ENCODE measurements at regions not wholly inside any gene's neighbourhood (a gene's known extent, or its start where the extent isn't known, plus 50 kb on each side); places are given as distances from the start of the nearest gene placed in this dataset.

GRCh38 chr9:80401243-80401642 is 829.5 kb downstream of the TLE4 start:
- H3K23me2 ChIP-seq (ENCODE audit: low read depth, low read length): no peaks in the 10 kb centered on the region
- H3K4me2 ChIP-seq (ENCODE audit: insufficient read depth in 1 of 2, low read depth in 2 of 2, low read length in 2 of 2): peak overlapping the region; percentile 40
- H4K20me1 ChIP-seq (replicated peaks in 1 of 2; ENCODE audit: control insufficient read depth in 1 of 2, insufficient read depth in 2 of 2, low read length in 2 of 2): no peaks in the 10 kb centered on the region
- H2AK5ac ChIP-seq (ENCODE audit: low read depth, low read length): no peak overlapping the region
- no peak overlapping the region for H3K9ac ChIP-seq (replicated peaks in 1 of 4; ENCODE audit: extremely low read depth in 1 of 4, low read depth in 3 of 4, low read length in 3 of 4)
- H3K56ac ChIP-seq (replicated peaks; ENCODE audit: insufficient read length, low read depth, low read length): no peak overlapping the region
- no peak overlapping the region for H2AFZ ChIP-seq (ENCODE audit: low read length)
- peaks cover 11% of the 10 kb centered on the region in 2 experiments; a peak in 3 of 4 replicates for H3K9me3 ChIP-seq (ENCODE audit: insufficient read depth in 2 of 2, low read depth in 1 of 2, low read length in 1 of 2)
- POLR2A ChIA-PET (ENCODE audit: partially characterized antibody): no interaction called here
- no peaks in the 10 kb centered on the region for H3K79me2 ChIP-seq (ENCODE audit: control insufficient read depth in 1 of 2, insufficient read depth in 2 of 2, low read length in 2 of 2)
- no peaks in the 10 kb centered on the region for H3K79me1 ChIP-seq (ENCODE audit: low read depth, low read length)
- no peak overlapping the region for H3K18ac ChIP-seq (ENCODE audit: extremely low read depth, low read length)
- peak overlapping the region; percentile 75 for H2BK120ac ChIP-seq (replicated peaks; ENCODE audit: low read depth, low read length)
- H3K23ac ChIP-seq (ENCODE audit: insufficient read length): no peak overlapping the region
- peak overlapping the region in 1 of 4 experiments; percentile 20; a peak in 1 of 8 replicates for H3K4me3 ChIP-seq (ENCODE audit: extremely low read depth in 1 of 4, insufficient read depth in 2 of 4, low read depth in 3 of 4, low read length in 4 of 4)
- no peak overlapping the region for H2BK15ac ChIP-seq (ENCODE audit: low read length)
- peak overlapping the region; percentile 44 for H3K4ac ChIP-seq (replicated peaks; ENCODE audit: insufficient read length, low read depth, low read length)
- H3K27ac ChIP-seq (ENCODE audit: low read depth, low read length): no peak overlapping the region
- DNase-seq (ENCODE audit: low read depth in 1 of 2, low spot score in 2 of 2) (no peak), FAIRE-seq (no peak)
- CTCF ChIA-PET (ENCODE audit: partially characterized antibody): no interaction called here
- peak overlapping the region; percentile 57 for H4K91ac ChIP-seq (replicated peaks; ENCODE audit: insufficient read length, low read length)
- H4K8ac ChIP-seq (ENCODE audit: extremely low read depth, insufficient read depth, low read length): no peak overlapping the region
- H2BK5ac ChIP-seq (ENCODE audit: low read depth, low read length): peak overlapping the region; percentile 36; the same call in 1 of the 2 replicates
- peaks cover 0 to 12% (median 5%) of the 10 kb centered on the region in 4 experiments; a peak in 4 of 8 replicates for H3K36me3 ChIP-seq (ENCODE audit: control insufficient read depth in 2 of 4, insufficient read depth in 4 of 4, low read length in 3 of 4)
- no peak overlapping the region for H3K14ac ChIP-seq (ENCODE audit: insufficient read length)
- TF ChIP-seq RNF2 (IDR thresholded peaks at IDR 0.05; ENCODE audit: borderline replicate concordance, low read depth, low read length, missing control alignments, poor library complexity, severe bottlenecking) (no peak), SP2 (IDR thresholded peaks at IDR 0.05; ENCODE audit: low read length) (no peak), POLR2AphosphoS5 (IDR thresholded peaks at IDR 0.05; ENCODE audit: low read depth, low read length) (no peak), CREB1 (IDR thresholded peaks at IDR 0.05) (no peak), CBX5 (IDR thresholded peaks at IDR 0.05; ENCODE audit: low read depth, low read length) (no peak), CBX8 (IDR thresholded peaks at IDR 0.05; ENCODE audit: borderline replicate concordance, low read depth, low read length) (no peak), RXRA (IDR thresholded peaks at IDR 0.05; ENCODE audit: insufficient read depth, low read depth, low read length) (no peak), E2F6 (IDR thresholded peaks at IDR 0.05) (no peak)
- H4K5ac ChIP-seq (ENCODE audit: insufficient read length, low read depth, low read length): peak overlapping the region; percentile 67
- H2BK12ac ChIP-seq (ENCODE audit: low read depth, low read length): no peak overlapping the region
- 77% methylated on average over 4 of the region's 4 CpGs; no CpG with 5 or more reads in 1 of the 2 experiments for WGBS, 2 experiments (ENCODE audit: extremely low coverage in 1 of 2, insufficient coverage in 1 of 2, insufficient read length in 1 of 2, insufficient replicate concordance in 2 of 2, low coverage in 1 of 2, low lambda C conversion rate in 2 of 2, missing lambda C conversion rate in 1 of 2)
- H3K4me1 ChIP-seq (replicated peaks in 1 of 4; ENCODE audit: control insufficient read depth in 3 of 4, insufficient read depth in 4 of 4, low read length in 3 of 4): peaks cover 0 to 13% (median 2%) of the 10 kb centered on the region in 4 experiments; a peak in 3 of 7 replicates
- no peaks in the 10 kb centered on the region for H3K27me3 ChIP-seq (replicated peaks in 1 of 4; ENCODE audit: control insufficient read depth in 3 of 4, extremely low read depth in 1 of 4, insufficient read depth in 3 of 4, low read length in 3 of 4)
- peak overlapping the region; percentile 64; the same call in 1 of the 2 replicates for H2BK20ac ChIP-seq (ENCODE audit: low read length)
